ENCODE measurements at regions not wholly inside any gene's neighbourhood (a gene's known extent, or its start where the extent isn't known, plus 50 kb on each side); places are given as distances from the start of the nearest gene placed in this dataset.

GRCh38 chr18:2325308-2325849 is 245.9 kb downstream of the METTL4 start:
- no peak overlapping the region for H3K27ac ChIP-seq
- TF ChIP-seq CTCF (IDR thresholded peaks at IDR 0.05), result no peak
- no peak for TF ChIP-seq ZFX (IDR thresholded peaks at IDR 0.05; ENCODE audit: borderline replicate concordance)

- TF ChIP-seq ZFX (IDR thresholded peaks at IDR 0.05; ENCODE audit: borderline replicate concordance), result no peak
- TF ChIP-seq CTCF (IDR thresholded peaks at IDR 0.05), result no peak
- no peak overlapping the region for H3K27ac ChIP-seq
Observed at GRCh38 chr18:2325933-2326332, 245.4 kb downstream of the METTL4 start.

GRCh38 chr18:2326999-2327398 is 244.3 kb downstream of the METTL4 start:
- TF ChIP-seq CTCF (IDR thresholded peaks at IDR 0.05) (no peak), ZFX (IDR thresholded peaks at IDR 0.05; ENCODE audit: borderline replicate concordance) (no peak)
- H3K27ac ChIP-seq, result no peak overlapping the region

- TF ChIP-seq CTCF (IDR thresholded peaks at IDR 0.05), result no peak
- TF ChIP-seq ZFX (IDR thresholded peaks at IDR 0.05; ENCODE audit: borderline replicate concordance), result no peak
Observed at GRCh38 chr18:2330764-2331163, 240.5 kb downstream of the METTL4 start.

GRCh38 chr18:2331491-2331890 is 239.8 kb downstream of the METTL4 start:
- H3K27ac ChIP-seq, result no peak overlapping the region
- TF ChIP-seq CTCF (IDR thresholded peaks at IDR 0.05) (no peak), ZFX (IDR thresholded peaks at IDR 0.05; ENCODE audit: borderline replicate concordance) (no peak)

More at GRCh38 chr18:2330764-2331163, 240.5 kb downstream of the METTL4 start:
- no peak overlapping the region for H3K27ac ChIP-seq

- no peak overlapping the region for H3K27ac ChIP-seq
- TF ChIP-seq CTCF (IDR thresholded peaks at IDR 0.05) (no peak), ZFX (IDR thresholded peaks at IDR 0.05; ENCODE audit: borderline replicate concordance) (no peak)
Observed at GRCh38 chr18:2336690-2337392, 234.5 kb downstream of the METTL4 start.

GRCh38 chr18:2337552-2338141 is 233.7 kb downstream of the METTL4 start:
- no peak overlapping the region for H3K27ac ChIP-seq
- TF ChIP-seq ZFX (IDR thresholded peaks at IDR 0.05; ENCODE audit: borderline replicate concordance) (no peak), CTCF (IDR thresholded peaks at IDR 0.05) (peak; percentile 69)

Measured in 22Rv1 (cell line).